Neural cell (in vitro differentiated cells): ENCODE measurements at regions not wholly inside any gene's neighbourhood (a gene's known extent, or its start where the extent isn't known, plus 50 kb on each side); places are given as distances from the start of the nearest gene placed in this dataset.

Source experiments
- H2AFZ ChIP-seq: fragments of 200-600, 300-800 bp; sonication (generic), shearing (Covaris generic); 2 replicates; pipeline ENCODE4 v1.6.0; 2014; ENCODE audit warnings: low read depth, mild to moderate bottlenecking, antibody characterized with exemption, low read length, moderate library complexity
- H3F3A ChIP-seq: fragments of 200-600 bp; shearing (Covaris generic); 2 replicates; pipeline ENCODE4 v1.6.1; 2016; ENCODE audit warnings: mild to moderate bottlenecking, moderate library complexity, mixed read lengths, antibody characterized with exemption, low read length; ENCODE audit not compliant: insufficient read depth, poor library complexity, severe bottlenecking
- H3K27ac ChIP-seq: fragments of 200-600, 300-800 bp; sonication (generic), shearing (Covaris generic); 2 replicates; pipeline ENCODE4 v1.5.1; 2014; ENCODE audit warnings: mild to moderate bottlenecking, low read length, moderate library complexity
- H3K27me3 ChIP-seq: fragments of 300-800, 200-600 bp; sonication (generic), shearing (Covaris generic); 2 replicates; pipeline ENCODE4 v1.6.0; 2014; ENCODE audit warnings: mild to moderate bottlenecking, low read depth, low read length, moderate library complexity; ENCODE audit not compliant: insufficient read depth
- H3K36me3 ChIP-seq: fragments of 300-800, 200-600 bp; sonication (generic), shearing (Covaris generic); 2 replicates; pipeline ENCODE4 v1.5.1; 2014; ENCODE audit warnings: mild to moderate bottlenecking, antibody characterized with exemption, low read length, moderate library complexity; ENCODE audit not compliant: insufficient read depth
- H3K4me2 ChIP-seq: fragments of 300-800, 200-600 bp; sonication (generic), shearing (Covaris generic); 2 replicates; pipeline ENCODE4 v1.6.0; 2014; ENCODE audit warnings: mild to moderate bottlenecking, low read length
- H3K4me3 ChIP-seq: fragments of 300-800, 200-600 bp; sonication (generic), shearing (Covaris generic); 2 replicates; pipeline ENCODE4 v1.5.1; 2014; ENCODE audit warnings: mild to moderate bottlenecking, low read length, moderate library complexity
- H3K79me2 ChIP-seq: fragments of 200-600 bp; shearing (Covaris generic); replicated peaks from 2 replicates; pipeline ENCODE4 v1.6.0; 2014; ENCODE audit warnings: mild to moderate bottlenecking, low read length, moderate library complexity; ENCODE audit not compliant: insufficient read depth
- H3K9ac ChIP-seq: fragments of 300-800, 200-600 bp; sonication (generic), shearing (Covaris generic); 2 replicates; pipeline ENCODE4 v1.6.1; 2016; ENCODE audit warnings: mild to moderate bottlenecking, low read length, mixed read lengths
- H3K9me2 ChIP-seq: fragments of 200-600 bp; shearing (Covaris generic); 2 replicates; pipeline ENCODE4 v1.6.1; 2016; ENCODE audit warnings: mild to moderate bottlenecking, low read length, mixed read lengths; ENCODE audit not compliant: insufficient read depth
- H3K9me3 ChIP-seq: fragments of 200-600, 300-800 bp; sonication (generic), shearing (Covaris generic); 2 replicates; pipeline ENCODE4 v1.6.1; 2016; ENCODE audit warnings: mild to moderate bottlenecking, mixed run types, low read length, moderate library complexity, mixed read lengths
- H4K20me1 ChIP-seq: fragments of 200-600 bp; shearing (Covaris generic); 2 replicates; pipeline ENCODE4 v1.6.1; 2016; ENCODE audit warnings: mild to moderate bottlenecking, mixed run types; ENCODE audit not compliant: insufficient read depth
- CTCF ChIP-seq: fragments of 450-650 bp; IDR thresholded peaks from 2 replicates; pipeline ENCODE4 v1.5.1; 2014; ENCODE audit warnings: antibody characterized with exemption, mild to moderate bottlenecking, moderate library complexity; ENCODE audit not compliant: poor library complexity, severe bottlenecking
- EP300 ChIP-seq: fragments of 450-650 bp; conservative IDR thresholded peaks from 2 replicates; pipeline ENCODE4 v1.6.1; 2014; ENCODE audit warnings: antibody characterized with exemption, mild to moderate bottlenecking, moderate library complexity; ENCODE audit not compliant: poor library complexity, severe bottlenecking
- EZH2 ChIP-seq: fragments of 200-600, 300-800 bp; shearing (Covaris generic), sonication (generic); IDR thresholded peaks from 2 replicates; pipeline ENCODE4 v1.6.1; 2014; ENCODE audit warnings: antibody characterized with exemption, low read length, borderline replicate concordance, mild to moderate bottlenecking; ENCODE audit not compliant: insufficient read depth, poor library complexity, severe bottlenecking
- MXI1 ChIP-seq: fragments of 450-650 bp; conservative IDR thresholded peaks from 2 replicates; pipeline ENCODE4 v1.6.1; 2014; ENCODE audit warnings: antibody characterized with exemption, mild to moderate bottlenecking; ENCODE audit not compliant: poor library complexity, severe bottlenecking
- POLR2AphosphoS5 ChIP-seq: IDR thresholded peaks from 2 replicates; pipeline ENCODE4 v1.6.1; 2012
- RAD21 ChIP-seq: fragments of 450-650 bp; conservative IDR thresholded peaks from 2 replicates; pipeline ENCODE4 v1.6.1; 2014; ENCODE audit warnings: antibody characterized with exemption, mild to moderate bottlenecking, moderate library complexity
- REST ChIP-seq: IDR thresholded peaks from 2 replicates; pipeline ENCODE4 v1.6.1; 2012; ENCODE audit warnings: borderline replicate concordance
- SMC3 ChIP-seq: fragments of 450-650 bp; conservative IDR thresholded peaks from 2 replicates; pipeline ENCODE4 v1.6.1; 2014; ENCODE audit warnings: antibody characterized with exemption, mild to moderate bottlenecking, moderate library complexity; ENCODE audit not compliant: poor library complexity
- TAF1 ChIP-seq: IDR thresholded peaks from 2 replicates; pipeline ENCODE4 v1.6.1; 2012; ENCODE audit warnings: low read depth

- no peaks in the 10 kb centered on the region for H3K9me3 ChIP-seq
- no peaks in the 10 kb centered on the region for H3F3A ChIP-seq
- no peak overlapping the region for H3K4me2 ChIP-seq
- H3K9ac ChIP-seq = no peak overlapping the region
- H2AFZ ChIP-seq = no peak overlapping the region
- no peaks in the 10 kb centered on the region for H3K27me3 ChIP-seq
- no peaks in the 10 kb centered on the region for H3K79me2 ChIP-seq
- no peak overlapping the region for H3K4me3 ChIP-seq
- no peak overlapping the region for H3K27ac ChIP-seq
- no peaks in the 10 kb centered on the region for H3K36me3 ChIP-seq
- TF ChIP-seq CTCF = no peak
- no peak for TF ChIP-seq POLR2AphosphoS5
- TF ChIP-seq MXI1 = no peak
- no peak for TF ChIP-seq RAD21
- TF ChIP-seq EZH2 = no peak
- TF ChIP-seq REST = no peak
- TF ChIP-seq SMC3 = no peak
- no peak for TF ChIP-seq TAF1
- no peak for TF ChIP-seq EP300
- no peaks in the 10 kb centered on the region for H4K20me1 ChIP-seq
- H3K9me2 ChIP-seq = no peaks in the 10 kb centered on the region
Measured at GRCh38 chr13:40375489-40376171, 290.8 kb downstream of the FOXO1 start.

- H3K4me3 ChIP-seq = no peak overlapping the region
- H4K20me1 ChIP-seq = no peaks in the 10 kb centered on the region
- TF ChIP-seq REST (no peak), POLR2AphosphoS5 (no peak), EP300 (no peak), EZH2 (no peak), CTCF (no peak), RAD21 (no peak), TAF1 (no peak), MXI1 (no peak), SMC3 (no peak)
- H3K9me2 ChIP-seq = no peaks in the 10 kb centered on the region
- no peaks in the 10 kb centered on the region for H3K9me3 ChIP-seq
- H3F3A ChIP-seq = no peaks in the 10 kb centered on the region
- H3K9ac ChIP-seq = no peak overlapping the region
- H3K79me2 ChIP-seq = no peaks in the 10 kb centered on the region
- no peak overlapping the region for H2AFZ ChIP-seq
- H3K4me2 ChIP-seq = no peak overlapping the region
- no peak overlapping the region for H3K27ac ChIP-seq
- H3K36me3 ChIP-seq = no peaks in the 10 kb centered on the region
- H3K27me3 ChIP-seq = no peaks in the 10 kb centered on the region
Measured at GRCh38 chr13:40376296-40376849, 290.1 kb downstream of the FOXO1 start.
